NCI-H774 (cell line): ENCODE measurements at regions not wholly inside any gene's neighbourhood (a gene's known extent, or its start where the extent isn't known, plus 50 kb on each side); places are given as distances from the start of the nearest gene placed in this dataset.
"Not testable (repeated sequence)": the region's sequence is repeated elsewhere in the genome, so short reads cannot be mapped to it uniquely, and the experiment has no call there.

ENCODE experiments used
- DNase-seq: peaks from one replicate; lab custom pipeline; 2025; lab: John Stamatoyannopoulos, UW

- DNase-seq, result no peak
Measured at GRCh38 chr16:64358291-64358690, 763.6 kb downstream of the CDH11 start.

- no peak for DNase-seq
Measured at GRCh38 chr16:64356267-64356666, 765.6 kb downstream of the CDH11 start.

GRCh38 chr16:64352246-64352645 is 769.6 kb downstream of the CDH11 start:
- DNase-seq, result no peak

GRCh38 chr16:64351121-64351520 is 770.7 kb downstream of the CDH11 start:
- DNase-seq, result no peak

GRCh38 chr16:64346080-64346479 is 775.8 kb downstream of the CDH11 start:
- DNase-seq, result no peak

- no peak for DNase-seq
Measured at GRCh38 chr16:64345142-64345541, 776.7 kb downstream of the CDH11 start.

- not testable (repeated sequence) for DNase-seq
Measured at GRCh38 chr16:64343820-64344443, 777.9 kb downstream of the CDH11 start.

- no peak for DNase-seq
Measured at GRCh38 chr16:64343061-64343819, 778.6 kb downstream of the CDH11 start.

GRCh38 chr16:64341336-64341735 is 780.5 kb downstream of the CDH11 start:
- DNase-seq, result not testable (repeated sequence)

- no peak for DNase-seq
Measured at GRCh38 chr16:64339052-64339770, 782.7 kb downstream of the CDH11 start.

- no peak for DNase-seq
Measured at GRCh38 chr16:64321881-64322280, 800.0 kb downstream of the CDH11 start.

- DNase-seq, result no peak
Measured at GRCh38 chr16:64321066-64321465, 800.8 kb downstream of the CDH11 start.

GRCh38 chr16:64317601-64318000 is 804.3 kb downstream of the CDH11 start:
- DNase-seq, result no peak

- no peak for DNase-seq
Measured at GRCh38 chr16:64313726-64314125, 808.1 kb downstream of the CDH11 start.

- DNase-seq, result no peak
Measured at GRCh38 chr16:64312980-64313379, 808.9 kb downstream of the CDH11 start.

- DNase-seq, result no peak
Measured at GRCh38 chr16:64312292-64312691, 809.6 kb downstream of the CDH11 start.

GRCh38 chr16:64311241-64311640 is 810.6 kb downstream of the CDH11 start:
- no peak for DNase-seq

- no peak for DNase-seq
Measured at GRCh38 chr16:64309398-64310110, 812.3 kb downstream of the CDH11 start.

- no peak for DNase-seq
Measured at GRCh38 chr16:64308721-64309120, 813.1 kb downstream of the CDH11 start.

GRCh38 chr16:64307431-64307830 is 814.4 kb downstream of the CDH11 start:
- no peak for DNase-seq

GRCh38 chr16:64305663-64306062 is 816.2 kb downstream of the CDH11 start:
- no peak for DNase-seq

- no peak for DNase-seq
Measured at GRCh38 chr16:64304951-64305350, 816.9 kb downstream of the CDH11 start.
